GM20431 (cell line): ENCODE measurements at regions not wholly inside any gene's neighbourhood (a gene's known extent, or its start where the extent isn't known, plus 50 kb on each side); places are given as distances from the start of the nearest gene placed in this dataset.
"Not testable (repeated sequence)": the region's sequence is repeated elsewhere in the genome, so short reads cannot be mapped to it uniquely, and the experiment has no call there.

Source experiments
- in situ Hi-C: fragments of 300-500 bp; cut with MseI, MboI; formaldehyde crosslinking; loops from one replicate; pipeline ENCODE4 v1.15.0; 2020; ENCODE audit warnings: low sequenced_read_pairs; ENCODE audit not compliant: unreplicated experiment

DNA sequence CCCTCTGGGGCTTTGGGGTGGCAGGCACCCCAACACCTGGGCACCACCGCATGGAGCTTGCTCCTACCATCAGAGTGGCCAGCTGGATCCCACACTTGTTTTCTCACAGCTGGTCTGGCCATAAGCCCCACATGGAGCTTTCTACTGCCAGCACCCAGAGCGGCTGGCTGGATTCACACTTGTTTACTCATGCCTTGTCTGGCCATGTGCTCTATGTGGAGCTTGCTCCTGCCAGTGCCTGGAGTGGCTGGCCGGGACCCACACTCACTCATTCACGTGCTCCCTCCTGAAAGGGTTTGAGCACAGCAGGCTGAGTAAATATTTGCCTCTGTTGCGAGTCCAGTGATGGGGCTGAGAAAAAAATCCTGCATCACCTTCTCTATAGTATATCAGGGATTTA lies 487.0 kb downstream of the CD109 start:
- in situ Hi-C loops = no loop called here

DNA sequence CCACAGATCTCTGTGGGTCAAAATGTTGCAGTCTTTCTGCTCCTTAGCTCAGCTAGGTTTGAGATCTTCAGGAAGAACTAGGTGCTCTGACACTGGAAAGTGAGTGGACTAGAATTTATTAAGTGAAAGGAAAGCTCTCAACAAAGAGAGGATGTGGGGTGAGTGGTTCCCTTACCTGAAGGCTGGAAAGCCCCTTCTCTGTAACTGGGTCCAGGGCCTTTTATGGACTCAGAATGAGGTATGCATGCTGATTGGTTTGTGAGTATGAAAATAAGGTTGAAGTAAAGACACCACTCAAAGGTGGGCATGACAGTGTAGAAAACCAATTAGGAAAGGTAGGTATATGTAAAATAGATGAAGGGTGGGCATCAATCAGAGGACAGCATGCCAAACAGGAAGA lies 485.5 kb downstream of the CD109 start:
- in situ Hi-C loops = no loop called here

DNA sequence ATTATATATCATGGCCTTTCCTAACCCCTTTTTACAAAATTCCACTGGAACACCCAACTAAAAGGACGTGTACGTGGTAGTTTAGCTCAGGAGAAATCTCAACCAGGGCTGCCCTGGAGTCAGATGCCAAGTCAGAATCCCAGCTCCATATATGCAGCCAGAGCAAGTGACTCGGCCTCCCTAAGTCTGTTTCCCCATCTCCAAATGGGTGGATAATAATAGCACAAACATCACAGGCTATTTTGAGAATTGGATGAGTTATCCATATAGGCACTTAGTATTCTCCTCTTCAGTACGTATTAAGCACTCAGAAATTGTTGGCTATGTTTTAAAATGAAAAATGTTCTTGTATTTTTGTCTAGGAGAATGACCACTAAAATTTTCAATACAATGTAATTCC lies 481.5 kb downstream of the CD109 start:
- in situ Hi-C loops = no loop called here

DNA sequence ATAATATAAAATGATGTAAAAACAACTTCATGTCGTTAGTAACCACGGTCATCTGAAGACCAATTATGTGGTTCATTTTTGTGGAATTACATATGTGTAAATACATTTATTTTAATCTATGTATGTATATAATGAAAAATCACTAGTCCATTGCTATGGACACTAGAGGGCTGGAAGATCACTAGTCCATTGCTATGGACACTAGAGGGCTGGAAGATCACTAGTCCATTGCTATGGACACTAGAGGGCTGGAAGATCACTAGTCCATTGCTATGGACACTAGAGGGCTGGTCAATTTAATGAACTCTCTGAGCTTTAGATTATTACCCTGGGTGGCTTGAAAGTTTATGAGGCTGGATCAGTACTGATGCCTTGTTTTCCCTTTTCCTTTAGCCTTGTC lies 474.5 kb downstream of the CD109 start:
- in situ Hi-C loops = not testable (repeated sequence)

DNA sequence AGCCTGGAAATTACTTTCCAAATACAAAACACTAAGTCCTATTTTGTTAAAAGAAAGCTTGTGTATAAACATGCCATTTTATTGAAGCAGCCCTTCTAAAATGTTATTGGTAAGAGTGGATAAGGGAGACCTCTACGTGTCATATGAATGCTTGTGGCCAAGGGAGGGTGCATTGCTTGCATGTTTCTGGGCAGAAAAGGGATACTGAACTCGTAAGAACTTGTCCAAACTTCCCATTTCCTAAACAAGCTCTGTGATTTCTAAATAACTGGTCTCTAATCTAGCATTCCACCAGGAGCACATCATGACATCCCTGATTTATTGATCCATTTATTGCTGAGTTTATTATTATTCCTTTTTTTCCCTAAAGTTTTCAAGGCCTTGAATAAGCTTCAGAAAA lies 474.1 kb downstream of the CD109 start:
- in situ Hi-C loops = no loop called here

DNA sequence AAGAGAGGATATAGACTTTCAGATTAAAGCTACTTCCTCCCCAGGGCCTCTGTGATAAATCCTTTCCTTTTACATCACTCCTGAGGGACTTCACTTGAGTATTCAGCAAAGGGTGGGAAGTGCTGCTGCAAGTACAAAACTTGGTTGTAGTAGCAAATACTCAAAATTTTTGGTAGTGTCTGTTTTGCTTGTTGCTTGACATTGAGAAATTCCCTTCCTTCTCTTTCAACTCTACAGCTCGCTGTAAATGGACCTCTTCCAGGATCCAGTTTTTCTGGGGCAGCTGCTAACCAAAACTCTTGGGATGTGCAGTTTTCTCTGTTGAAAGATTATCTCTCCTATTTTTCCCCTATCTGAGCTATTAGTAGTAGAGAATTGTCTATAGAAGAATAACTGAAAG lies 472.0 kb downstream of the CD109 start:
- in situ Hi-C loops = no loop called here

DNA sequence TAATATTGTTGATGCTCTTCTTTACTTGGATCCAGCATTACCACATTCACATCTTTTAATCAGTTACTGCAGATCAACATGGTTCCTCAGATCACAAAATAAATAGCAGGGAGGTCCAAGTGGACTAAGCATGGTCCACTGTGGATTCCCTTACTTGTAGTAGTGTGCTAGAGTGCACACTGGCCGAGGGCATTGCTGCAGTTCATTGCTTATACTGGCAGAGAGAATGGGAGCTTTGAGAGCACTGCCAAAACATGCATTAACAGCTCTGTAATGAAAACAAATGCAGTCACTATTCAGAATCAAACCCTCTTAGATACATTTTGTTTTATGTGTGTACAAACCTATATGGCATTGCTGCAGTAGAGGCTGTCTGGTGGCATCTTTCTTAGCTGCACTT lies 471.5 kb downstream of the CD109 start:
- in situ Hi-C loops = no loop called here

DNA sequence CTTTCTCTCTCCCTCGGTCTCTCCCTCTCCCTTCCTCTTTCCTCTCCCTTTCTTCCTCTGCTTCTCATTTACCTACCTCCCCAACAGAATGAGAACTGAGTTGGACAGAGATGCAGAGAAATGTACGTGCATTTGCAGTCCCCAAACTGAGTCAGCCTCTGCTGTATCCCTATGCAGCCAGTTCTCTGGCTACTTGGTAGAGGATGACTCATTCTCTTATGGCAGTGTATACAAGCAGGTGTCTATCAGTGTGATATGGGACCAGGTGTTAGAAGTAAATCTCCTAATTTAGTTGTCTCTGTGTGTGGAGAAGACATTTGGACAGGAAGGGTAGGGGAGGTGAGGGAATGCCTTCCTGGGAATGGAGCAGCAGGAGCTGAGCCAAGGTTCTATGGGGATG lies 470.8 kb downstream of the CD109 start:
- in situ Hi-C loops = no loop called here

DNA sequence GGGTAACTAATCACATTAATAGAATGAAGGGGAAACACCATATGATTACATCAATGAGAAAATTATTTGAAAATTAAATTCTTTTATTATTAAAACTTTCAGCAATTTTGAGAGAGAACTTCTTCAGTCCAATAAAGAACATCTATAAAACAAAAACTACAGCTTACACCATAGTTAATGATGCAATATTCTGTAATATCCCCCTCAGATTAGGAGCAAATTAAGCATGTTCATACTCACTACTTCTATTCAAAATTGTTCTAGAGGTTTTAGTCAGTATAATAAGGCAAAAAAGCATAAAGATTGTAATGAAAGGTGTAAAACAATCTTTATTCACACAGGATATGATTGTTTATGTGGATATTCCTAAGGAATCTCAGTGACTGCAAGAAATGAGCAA lies 465.4 kb downstream of the CD109 start:
- in situ Hi-C loops = no loop called here

DNA sequence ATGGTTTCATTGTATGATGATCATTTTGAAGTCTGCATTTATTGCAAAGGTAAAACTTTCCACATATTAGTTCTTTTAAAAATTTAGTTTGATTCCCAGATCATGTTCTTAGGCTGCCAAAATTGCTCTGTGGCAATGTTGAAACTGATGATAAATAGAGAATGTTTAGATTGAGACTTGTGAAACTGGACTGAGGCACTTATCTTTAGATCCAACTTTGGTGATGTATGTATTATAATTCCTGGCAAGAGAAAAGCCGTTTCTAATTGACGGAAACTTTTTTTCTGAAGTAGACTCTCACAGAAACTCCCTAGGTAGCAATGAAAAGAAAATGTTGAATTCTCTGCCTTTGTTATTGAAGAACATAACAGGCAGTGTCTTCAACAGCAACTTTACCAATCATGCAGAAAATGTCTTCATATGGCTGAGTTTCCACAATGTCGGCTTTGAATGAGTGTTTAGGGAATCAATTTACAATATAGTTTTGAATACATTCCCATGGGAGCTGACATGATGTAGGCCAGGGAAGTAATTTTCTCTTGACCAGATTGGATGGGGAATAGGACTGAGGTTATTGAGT lies 456.2 kb downstream of the CD109 start:
- in situ Hi-C loops = no loop called here

DNA sequence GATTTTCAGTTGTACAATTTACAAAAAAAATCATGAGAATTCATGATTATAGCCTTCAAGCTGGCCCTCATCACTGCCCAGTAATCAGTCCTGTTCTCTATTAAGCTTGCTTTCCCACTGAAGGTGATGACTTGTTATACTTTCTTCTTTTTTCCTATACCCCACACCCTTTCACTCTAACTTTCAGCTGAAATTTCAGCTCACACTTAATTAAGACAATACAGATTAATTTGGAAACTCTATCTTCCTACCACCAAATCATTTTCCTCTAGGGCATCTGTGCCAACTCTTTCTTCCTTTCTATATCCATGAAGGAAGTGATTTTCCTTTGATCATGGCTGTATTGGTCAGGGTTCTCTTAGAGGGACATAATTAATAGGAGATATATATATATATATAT lies 449.9 kb downstream of the CD109 start:
- in situ Hi-C loops = no loop called here

DNA sequence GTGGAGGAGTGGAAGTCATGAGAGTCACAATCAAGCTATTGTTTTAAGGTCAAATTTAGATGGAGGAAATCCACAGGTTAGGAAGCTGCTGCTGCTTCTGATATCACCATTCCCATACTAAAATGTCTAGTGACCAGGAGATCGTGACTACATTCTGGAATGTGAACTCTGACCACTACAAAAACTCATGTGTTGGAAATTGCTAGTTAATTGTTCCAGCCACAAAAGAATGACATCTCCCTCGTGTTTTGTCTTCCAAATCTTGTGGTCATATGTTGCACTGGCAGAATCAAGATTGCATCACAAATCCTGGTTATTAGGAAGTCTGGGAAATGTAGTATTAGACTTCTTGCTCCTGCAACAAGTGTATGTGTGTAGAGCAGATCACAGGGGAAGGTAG lies 441.9 kb downstream of the CD109 start:
- in situ Hi-C loops = no loop called here

DNA sequence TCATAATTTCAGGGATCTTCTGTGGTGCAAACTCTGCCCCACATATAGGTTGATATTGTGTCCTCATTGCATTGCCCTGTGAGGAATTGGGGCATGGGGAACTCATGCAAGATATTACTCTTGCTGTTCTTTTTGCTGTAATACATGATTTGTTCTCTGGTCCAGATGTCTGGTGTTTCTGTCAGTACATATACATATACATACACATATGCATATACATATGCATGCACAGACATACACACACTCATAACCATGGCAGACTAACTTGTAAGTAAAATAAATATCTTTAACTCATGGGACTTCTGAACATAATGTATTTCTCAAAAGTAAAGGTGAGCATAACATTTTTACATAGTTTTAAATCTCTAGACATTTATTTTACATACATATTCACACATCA lies 438.3 kb downstream of the CD109 start:
- in situ Hi-C loops = no loop called here

DNA sequence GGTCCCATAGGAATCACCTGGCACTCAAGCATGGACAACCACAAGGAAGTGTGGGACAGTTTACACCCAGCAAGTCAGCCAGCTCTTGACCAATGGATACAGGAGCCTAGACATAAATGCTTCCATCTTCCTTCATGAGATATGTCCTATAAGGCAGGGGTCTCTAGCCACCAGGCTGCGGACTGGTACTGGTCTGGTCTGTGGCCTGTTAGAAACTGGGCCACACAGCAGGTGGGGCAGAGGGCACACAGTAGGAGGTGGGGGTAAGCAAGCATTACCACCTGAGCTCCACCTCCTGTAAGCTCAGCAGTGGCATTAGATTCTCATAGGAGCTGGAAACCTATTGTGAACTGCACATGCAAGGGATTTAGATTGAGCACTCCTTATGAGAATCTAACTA lies 437.1 kb downstream of the CD109 start:
- in situ Hi-C loops = no loop called here

DNA sequence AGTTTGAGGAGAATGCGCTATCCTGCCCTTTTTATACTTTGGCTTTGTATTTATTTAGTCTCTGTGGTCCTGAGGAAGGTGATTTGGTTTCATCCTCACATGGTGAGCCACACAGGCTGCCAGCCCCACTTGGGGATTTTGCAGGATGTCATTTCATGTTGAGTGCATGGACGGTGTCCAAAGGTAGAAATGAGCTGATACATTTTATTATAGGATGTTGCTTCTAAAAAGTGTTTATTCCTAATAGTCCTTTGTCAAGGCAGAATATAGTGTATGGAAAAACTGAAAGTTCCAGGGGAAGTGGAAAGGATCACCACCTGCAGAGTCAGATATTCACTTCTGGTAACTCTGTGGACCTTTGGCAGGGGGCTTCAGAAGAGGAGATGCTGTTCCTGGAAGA lies 434.6 kb downstream of the CD109 start:
- in situ Hi-C loops = no loop called here

DNA sequence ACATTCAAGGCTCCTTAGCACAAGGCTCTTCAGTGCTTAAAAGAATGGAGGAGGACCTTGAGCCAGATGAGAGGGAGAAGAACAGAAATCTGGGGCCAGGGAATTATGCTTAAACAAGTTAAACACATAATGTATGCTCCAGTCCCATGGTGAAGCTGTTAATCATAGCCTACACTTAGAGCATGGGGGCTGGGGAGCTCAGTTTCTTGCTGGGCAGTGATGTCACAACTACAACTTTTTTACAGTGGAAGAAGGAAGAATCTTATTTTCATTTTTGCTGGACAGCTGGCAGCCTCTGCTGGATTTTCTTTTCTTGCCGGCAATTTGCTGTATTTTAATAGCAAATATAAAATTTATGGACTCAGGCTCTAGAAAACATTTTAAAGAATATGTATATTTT lies 432.5 kb downstream of the CD109 start:
- in situ Hi-C loops = no loop called here

DNA sequence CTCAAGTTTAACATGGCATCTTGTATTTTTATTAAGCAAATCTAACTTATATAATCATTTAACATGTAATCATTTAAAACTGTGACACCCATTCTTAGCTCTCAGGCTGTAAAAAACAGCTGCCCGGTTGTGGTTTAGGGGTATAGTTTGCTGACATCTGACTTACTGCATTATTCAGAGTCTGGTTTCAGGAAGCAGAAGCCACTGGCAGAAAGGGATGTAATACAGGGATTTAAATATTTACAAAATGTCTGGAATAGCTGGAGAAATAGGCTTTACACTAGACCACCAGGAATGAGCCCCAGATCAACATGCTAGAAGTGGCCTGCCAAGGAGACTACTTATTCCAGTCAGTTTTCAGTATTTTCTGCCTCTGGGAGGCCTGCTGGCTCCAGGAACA lies 421.1 kb downstream of the CD109 start:
- in situ Hi-C loops = no loop called here

DNA sequence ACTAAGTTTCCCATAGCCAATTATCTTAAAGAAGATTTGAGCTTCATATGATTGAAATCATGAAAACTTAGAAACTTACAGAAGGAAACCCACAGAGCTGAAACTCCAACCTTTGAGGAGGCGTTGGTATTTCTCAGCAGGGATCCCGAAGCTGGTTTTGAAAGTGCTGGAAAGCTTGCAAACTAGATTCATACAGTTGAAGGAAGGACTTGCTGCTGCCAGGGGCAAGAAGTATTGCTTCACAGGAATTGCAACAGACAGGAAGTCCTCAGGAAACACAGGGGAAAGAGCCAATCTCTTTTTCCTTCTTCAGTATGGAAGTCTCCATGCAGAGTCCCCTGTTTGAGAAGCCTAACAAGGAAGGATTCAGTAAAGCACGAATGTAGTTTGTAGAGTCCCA lies 419.7 kb downstream of the CD109 start:
- in situ Hi-C loops = no loop called here

DNA sequence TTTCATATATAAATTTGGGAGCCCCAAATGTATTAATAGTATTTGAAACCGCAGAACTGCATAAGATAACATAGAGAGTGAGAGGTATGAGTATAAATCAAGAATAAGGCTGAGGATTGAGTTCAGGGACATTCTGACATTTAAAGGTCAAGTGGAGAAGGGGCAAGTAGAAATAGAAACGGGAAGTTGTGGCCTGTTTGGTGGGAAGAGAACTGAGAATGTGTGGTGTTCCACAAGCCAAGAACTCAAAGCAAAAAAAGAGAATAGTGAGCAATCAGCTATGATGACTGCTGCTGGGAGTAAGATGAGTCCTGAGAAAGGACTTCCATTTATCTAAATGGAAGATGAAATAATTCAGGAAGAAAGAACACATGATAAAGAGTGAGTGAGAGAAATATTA lies 418.4 kb downstream of the CD109 start:
- in situ Hi-C loops = no loop called here

DNA sequence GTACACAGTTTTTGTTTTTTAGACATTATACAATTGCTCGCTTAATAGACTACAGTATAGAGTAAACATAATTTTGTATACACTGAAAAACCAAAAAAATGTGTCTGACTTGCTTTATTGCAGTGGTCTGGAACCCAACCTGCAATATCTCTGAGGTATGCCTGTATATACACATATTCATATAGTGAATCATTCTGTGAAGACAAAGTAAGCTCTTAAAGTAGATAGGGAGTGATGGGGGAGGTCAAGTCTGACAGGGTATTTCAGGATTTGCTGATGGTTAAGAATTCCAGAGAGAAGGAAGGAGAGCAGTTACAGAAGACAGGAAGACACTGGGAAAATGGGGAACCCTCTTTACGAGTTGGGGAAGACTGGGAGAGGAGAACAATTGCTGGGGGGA lies 417.9 kb downstream of the CD109 start:
- in situ Hi-C loops = no loop called here

DNA sequence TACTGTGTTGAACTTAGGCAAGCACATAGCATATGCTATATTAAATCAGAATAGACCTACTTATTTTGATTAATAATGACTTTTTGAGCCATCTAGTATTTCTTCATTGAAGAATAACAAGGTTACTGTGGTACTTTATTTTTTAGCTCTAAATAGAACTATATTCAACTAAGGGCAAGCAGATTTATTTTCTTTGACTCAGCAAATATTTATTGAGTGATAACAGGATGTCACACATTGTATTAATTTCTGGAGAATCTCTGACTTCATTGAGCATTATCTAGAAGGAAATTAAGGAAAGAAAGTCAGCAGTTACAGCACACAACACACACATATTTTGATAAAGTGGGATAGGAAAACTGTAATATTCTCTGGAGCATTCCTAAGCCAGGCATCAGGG lies 407.4 kb downstream of the CD109 start:
- in situ Hi-C loops = no loop called here

DNA sequence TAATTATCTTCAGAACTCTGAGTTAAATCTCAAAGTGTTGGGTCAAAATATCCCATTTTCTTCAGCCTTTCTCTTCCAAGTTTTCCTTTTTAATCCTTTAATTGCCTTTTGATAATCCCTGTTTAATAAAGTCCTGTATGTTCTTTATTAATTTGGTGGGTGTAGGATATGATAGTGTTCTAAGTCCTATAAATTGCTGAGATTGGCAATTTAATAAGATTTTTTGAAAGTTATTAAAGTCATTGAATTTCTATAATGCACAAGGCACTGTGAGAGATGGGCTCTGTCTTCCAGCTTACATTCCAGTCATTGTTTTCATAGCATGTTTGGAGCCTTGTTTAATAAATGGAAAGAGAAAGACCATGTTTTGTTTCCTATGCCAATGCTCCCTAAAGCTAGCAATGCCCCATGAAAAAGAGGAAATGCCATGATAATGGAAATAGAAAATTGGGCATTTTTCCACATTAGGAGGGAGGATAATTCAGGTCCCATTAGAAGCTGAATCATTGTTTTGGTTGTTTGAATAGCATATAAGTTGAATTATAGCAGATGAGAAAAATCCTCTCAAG lies 404.8 kb downstream of the CD109 start:
- in situ Hi-C loops = no loop called here

DNA sequence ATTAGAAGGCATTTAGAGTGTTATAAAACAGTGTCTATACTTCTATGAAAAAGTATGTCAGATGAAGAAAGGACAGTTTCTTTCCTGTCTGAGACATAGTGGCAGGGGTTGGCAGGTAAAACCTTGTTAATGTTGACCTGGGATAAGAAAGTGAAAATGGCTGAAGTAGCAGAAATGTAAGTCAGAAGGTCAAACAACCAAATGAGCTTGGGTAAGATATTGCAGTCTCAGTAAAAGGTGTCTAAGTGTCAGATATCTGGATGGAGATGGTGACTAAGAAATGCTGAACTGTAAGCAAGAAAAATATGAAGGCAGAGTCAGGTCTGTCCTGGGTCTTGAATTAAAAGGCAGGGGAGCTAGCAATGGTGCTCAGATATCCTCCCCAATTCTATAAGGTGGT lies 400.3 kb downstream of the CD109 start:
- in situ Hi-C loops = loop anchor here (25.0 kb wide), 1 partner anchor 1116 kb away; the partner anchor contains the start of gene COL12A1
